ENCODE measurements at regions not wholly inside any gene's neighbourhood (a gene's known extent, or its start where the extent isn't known, plus 50 kb on each side); places are given as distances from the start of the nearest gene placed in this dataset.

DNA sequence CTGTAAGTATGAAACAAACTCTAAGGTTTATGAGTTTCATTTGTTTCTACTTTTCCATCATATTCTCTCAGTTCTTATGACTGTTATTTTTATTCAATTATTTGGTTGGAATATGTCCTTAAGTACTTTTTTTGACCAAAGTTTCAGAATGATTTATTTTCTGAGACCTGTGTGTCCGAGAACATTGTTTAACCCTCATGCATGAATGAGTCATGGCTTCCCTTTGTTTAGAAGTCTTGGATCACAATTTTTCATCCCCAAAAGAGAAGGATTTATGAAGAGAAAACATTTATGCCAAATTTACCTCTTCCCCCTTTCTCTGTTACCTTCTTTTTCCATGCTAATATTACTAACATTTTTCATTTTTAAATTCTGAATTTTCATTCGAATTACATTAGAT lies 518.0 kb upstream of the NR2F2 start:
- TF ChIP-seq, protein P1, sequence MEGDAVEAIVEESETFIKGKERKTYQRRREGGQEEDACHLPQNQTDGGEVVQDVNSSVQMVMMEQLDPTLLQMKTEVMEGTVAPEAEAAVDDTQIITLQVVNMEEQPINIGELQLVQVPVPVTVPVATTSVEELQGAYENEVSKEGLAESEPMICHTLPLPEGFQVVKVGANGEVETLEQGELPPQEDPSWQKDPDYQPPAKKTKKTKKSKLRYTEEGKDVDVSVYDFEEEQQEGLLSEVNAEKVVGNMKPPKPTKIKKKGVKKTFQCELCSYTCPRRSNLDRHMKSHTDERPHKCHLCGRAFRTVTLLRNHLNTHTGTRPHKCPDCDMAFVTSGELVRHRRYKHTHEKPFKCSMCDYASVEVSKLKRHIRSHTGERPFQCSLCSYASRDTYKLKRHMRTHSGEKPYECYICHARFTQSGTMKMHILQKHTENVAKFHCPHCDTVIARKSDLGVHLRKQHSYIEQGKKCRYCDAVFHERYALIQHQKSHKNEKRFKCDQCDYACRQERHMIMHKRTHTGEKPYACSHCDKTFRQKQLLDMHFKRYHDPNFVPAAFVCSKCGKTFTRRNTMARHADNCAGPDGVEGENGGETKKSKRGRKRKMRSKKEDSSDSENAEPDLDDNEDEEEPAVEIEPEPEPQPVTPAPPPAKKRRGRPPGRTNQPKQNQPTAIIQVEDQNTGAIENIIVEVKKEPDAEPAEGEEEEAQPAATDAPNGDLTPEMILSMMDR (IDR thresholded peaks at IDR 0.05): no peak

DNA sequence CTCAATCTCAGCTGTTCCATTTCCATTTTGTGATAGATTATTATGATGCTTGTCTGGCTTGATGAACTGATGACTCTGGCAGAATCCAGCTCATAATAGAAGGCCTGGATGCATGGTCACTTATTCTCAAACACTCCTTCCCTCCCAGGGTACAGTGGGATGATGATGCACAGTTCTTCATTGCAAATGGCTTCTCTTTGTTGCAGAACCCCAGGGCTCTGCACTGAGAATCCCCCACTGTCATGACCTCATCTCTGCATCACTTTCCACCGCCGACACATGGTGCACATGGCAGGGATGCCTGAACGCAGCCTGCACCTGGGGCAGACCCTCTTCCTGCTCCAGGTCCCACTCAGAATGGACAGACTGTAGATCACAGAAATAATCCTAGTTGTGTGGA lies 515.6 kb upstream of the NR2F2 start:
- TF ChIP-seq, protein P1 (IDR thresholded peaks at IDR 0.05): no peak

DNA sequence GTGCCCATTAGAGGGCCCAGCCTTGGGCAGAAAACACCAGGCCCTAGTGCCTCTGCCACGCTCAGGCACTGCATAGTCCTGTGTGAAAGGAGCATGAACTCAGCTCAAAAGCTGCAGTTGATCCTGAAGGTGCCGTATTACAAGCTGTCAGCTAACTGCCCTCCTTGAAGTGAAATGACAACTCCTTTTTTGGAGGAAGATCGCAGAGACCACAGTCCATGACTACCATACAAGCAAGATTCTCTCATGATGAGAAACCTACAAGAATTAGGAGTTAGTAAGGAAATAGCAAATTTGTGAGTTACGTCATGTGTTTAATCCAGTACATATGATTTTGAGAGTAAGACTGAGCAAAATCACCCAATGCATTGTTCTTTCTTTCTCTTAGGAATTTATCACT lies 513.9 kb upstream of the NR2F2 start:
- TF ChIP-seq, protein P1 (IDR thresholded peaks at IDR 0.05): no peak

DNA sequence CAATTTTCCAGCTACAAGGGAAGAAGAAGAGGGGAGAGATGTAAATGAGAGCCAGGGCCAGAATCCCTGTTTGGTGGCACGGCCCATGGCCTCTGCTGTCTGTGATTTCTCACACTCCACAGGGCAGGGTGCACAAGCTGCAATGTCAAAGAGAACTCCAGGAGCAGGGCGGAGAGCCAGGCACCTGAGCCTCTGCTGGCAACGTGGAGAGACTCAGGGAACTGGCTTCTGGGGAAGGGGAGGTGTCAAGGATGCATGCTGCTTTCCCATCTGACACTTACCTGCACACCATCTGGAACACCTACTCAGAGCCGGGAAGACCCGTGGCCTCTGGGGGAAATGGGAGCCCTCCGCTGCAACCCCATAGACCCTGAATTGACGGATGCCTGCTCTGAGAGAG lies 507.5 kb upstream of the NR2F2 start:
- TF ChIP-seq, protein P1 (IDR thresholded peaks at IDR 0.05): no peak

DNA sequence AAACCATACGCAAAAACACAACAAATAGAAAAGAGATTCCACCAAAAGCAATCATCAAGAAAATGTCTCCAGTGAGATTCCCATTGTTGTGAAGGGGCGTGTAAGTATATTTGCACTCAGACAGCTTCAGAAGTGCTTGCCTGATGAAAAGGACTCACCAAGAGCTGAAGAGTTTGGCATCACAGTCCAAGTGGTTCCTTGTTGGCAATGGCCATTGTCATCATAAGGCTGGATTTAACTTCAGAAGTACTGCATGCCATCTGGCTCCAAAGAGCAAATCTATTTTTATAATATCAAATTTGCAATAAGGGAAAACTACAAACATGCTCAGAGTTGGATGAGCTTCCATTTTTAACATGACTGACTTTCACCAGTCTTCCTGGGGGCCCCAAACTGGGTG lies 505.3 kb upstream of the NR2F2 start:
- TF ChIP-seq, protein P1 (IDR thresholded peaks at IDR 0.05): no peak

DNA sequence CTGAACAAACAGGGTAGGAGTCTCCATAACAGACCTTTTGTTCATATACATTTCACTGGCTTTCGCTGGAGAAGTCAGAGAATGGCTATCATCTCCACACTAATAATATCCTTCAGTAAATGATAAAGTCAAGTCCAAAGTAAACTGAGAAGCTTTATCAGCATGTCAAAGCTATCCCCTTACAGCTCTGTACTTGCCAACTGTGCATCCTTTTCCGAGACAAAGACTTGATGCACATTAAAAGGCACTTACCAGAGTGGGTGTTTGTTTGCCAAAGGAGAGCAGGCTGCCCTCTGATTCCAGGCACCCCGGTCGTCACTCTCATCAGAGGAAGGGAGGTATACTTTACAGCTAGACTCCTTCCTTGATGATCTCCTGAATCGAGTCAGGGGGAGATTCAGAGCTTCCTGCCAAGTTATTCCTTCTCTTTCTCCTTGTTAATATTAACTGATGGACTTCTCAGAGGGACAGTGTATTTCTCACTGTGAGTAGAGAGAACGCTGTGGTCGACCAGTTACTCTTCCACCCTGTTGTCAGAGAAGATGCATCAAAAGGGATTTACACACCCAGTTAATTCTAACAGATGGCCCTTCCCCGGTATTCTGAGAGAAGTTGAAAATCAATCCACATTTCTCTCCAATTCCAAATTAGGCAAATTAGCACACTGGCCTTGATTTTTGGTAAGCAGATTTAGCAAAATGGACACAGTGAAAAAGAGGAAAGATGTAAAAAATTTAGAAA lies 504.7 kb upstream of the NR2F2 start:
- TF ChIP-seq, protein P1 (IDR thresholded peaks at IDR 0.05): no peak

DNA sequence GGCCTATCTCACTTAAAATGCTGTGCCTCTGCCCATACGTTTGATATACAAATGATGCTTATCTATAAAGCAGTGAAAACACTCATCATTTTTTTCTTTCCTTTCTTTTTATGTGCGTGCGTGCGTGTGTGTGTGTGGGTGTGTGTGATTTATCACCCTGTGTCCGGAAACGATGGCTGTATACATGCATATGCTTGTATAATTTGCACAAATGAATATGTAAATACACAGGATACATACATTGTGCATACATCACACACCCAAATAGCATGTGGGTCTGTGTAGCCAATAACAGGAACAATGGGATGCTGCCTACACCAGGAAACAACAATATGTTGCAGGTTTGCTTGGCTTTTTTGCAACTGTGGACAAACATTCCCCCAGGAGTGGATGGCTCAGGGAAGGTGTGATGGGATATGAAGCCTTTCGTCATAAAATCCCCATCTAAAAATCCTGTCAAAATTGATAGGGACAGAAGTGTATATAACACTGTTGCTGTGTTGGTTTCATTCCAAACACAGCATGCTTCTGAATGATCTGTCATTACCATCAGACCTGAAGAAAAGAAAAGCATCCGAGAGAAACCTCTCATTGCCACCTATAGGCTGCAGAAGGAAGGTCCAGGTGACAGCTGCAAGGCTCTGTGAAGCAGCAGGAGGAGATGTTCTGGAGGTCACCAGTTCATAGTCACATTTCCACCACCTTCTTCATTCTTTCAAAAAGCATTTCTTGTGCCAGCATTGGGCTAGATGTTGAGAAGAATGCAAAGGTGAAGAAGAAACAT lies 503.9 kb upstream of the NR2F2 start:
- TF ChIP-seq, protein P1 (IDR thresholded peaks at IDR 0.05): peak; percentile 44
